Duodenal mucosa (tissue), 2 donors: ENCODE measurements at regions not wholly inside any gene's neighbourhood (a gene's known extent, or its start where the extent isn't known, plus 50 kb on each side); places are given as distances from the start of the nearest gene placed in this dataset.

Source experiments
- H3K27ac ChIP-seq: one replicate; pipeline ENCODE4 v1.7.0; 2013; ENCODE audit warnings: low read depth, low read length
- H3K27me3 ChIP-seq, 2 donors: one replicate each; pipeline ENCODE4 v1.7.0; 2013; ENCODE audit warnings: low read length in 2 of 2, control low read depth in 1 of 2; ENCODE audit not compliant: insufficient read depth in 2 of 2, control insufficient read depth in 1 of 2
- H3K36me3 ChIP-seq, 2 donors: one replicate each; pipeline ENCODE4 v1.7.0; 2013; ENCODE audit warnings: low read length in 2 of 2, control low read depth in 1 of 2; ENCODE audit not compliant: insufficient read depth in 2 of 2, control insufficient read depth in 1 of 2
- H3K4me1 ChIP-seq, 2 donors: one replicate each; pipeline ENCODE4 v1.7.0; 2013; ENCODE audit warnings: low read length in 2 of 2, control low read depth in 1 of 2; ENCODE audit not compliant: insufficient read depth in 2 of 2, control insufficient read depth in 1 of 2
- H3K4me3 ChIP-seq, 2 donors: one replicate each; pipeline ENCODE4 v1.7.0; 2013; ENCODE audit warnings: low read length in 2 of 2, low read depth in 1 of 2
- H3K9ac ChIP-seq, 2 donors: one replicate each; pipeline ENCODE4 v1.7.0; 2013; ENCODE audit warnings: low read length in 2 of 2, low read depth in 1 of 2
- H3K9me3 ChIP-seq, 2 donors: one replicate each; pipeline ENCODE4 v1.7.0; 2013; ENCODE audit warnings: low read length in 2 of 2, control low read depth in 1 of 2; ENCODE audit not compliant: control insufficient read depth in 1 of 2

GRCh38 chr6:22732176-22732970, 163.0 kb downstream of the HDGFL1 start:
- no peaks in the 10 kb centered on the region for H3K9me3 ChIP-seq
- H3K4me1 ChIP-seq = no peaks in the 10 kb centered on the region
- H3K27me3 ChIP-seq = no peaks in the 10 kb centered on the region
- H3K9ac ChIP-seq = no peak overlapping the region
- no peaks in the 10 kb centered on the region for H3K36me3 ChIP-seq
- no peak overlapping the region for H3K27ac ChIP-seq
- H3K4me3 ChIP-seq = no peak overlapping the region

- no peak overlapping the region for H3K9ac ChIP-seq
- H3K9me3 ChIP-seq = no peaks in the 10 kb centered on the region
- no peak overlapping the region for H3K27ac ChIP-seq
- H3K27me3 ChIP-seq = no peaks in the 10 kb centered on the region
- no peaks in the 10 kb centered on the region for H3K4me1 ChIP-seq
- H3K4me3 ChIP-seq = no peak overlapping the region
- no peaks in the 10 kb centered on the region for H3K36me3 ChIP-seq
These were observed 167.4 kb downstream of the HDGFL1 start for GRCh38 chr6:22736740-22737139.

- Histone ChIP-seq H3K36me3 (no peaks in the 10 kb centered on the region), H3K9ac (no peak overlapping the region), H3K27ac (no peak overlapping the region), H3K9me3 (no peaks in the 10 kb centered on the region), H3K4me3 (no peak overlapping the region), H3K27me3 (no peaks in the 10 kb centered on the region), H3K4me1 (no peaks in the 10 kb centered on the region)
These were observed 168.0 kb downstream of the HDGFL1 start for GRCh38 chr6:22737331-22737730.

- Histone ChIP-seq H3K27ac (no peak overlapping the region), H3K36me3 (no peaks in the 10 kb centered on the region), H3K9me3 (no peaks in the 10 kb centered on the region), H3K9ac (no peak overlapping the region), H3K27me3 (no peaks in the 10 kb centered on the region), H3K4me3 (no peak overlapping the region), H3K4me1 (no peaks in the 10 kb centered on the region)
These were observed 168.8 kb downstream of the HDGFL1 start for GRCh38 chr6:22738194-22738593.

- Histone ChIP-seq H3K27ac (no peak overlapping the region), H3K27me3 (no peaks in the 10 kb centered on the region), H3K9ac (no peak overlapping the region), H3K4me1 (no peaks in the 10 kb centered on the region), H3K4me3 (no peak overlapping the region), H3K36me3 (no peaks in the 10 kb centered on the region), H3K9me3 (no peaks in the 10 kb centered on the region)
These were observed 178.2 kb downstream of the HDGFL1 start for GRCh38 chr6:22747571-22747970.

- Histone ChIP-seq H3K27me3 (no peaks in the 10 kb centered on the region), H3K27ac (no peak overlapping the region), H3K4me3 (no peak overlapping the region), H3K9me3 (no peaks in the 10 kb centered on the region), H3K36me3 (no peaks in the 10 kb centered on the region), H3K9ac (no peak overlapping the region), H3K4me1 (no peaks in the 10 kb centered on the region)
These were observed 179.3 kb downstream of the HDGFL1 start for GRCh38 chr6:22748681-22749080.

GRCh38 chr6:22749696-22750095, 180.3 kb downstream of the HDGFL1 start:
- H3K36me3 ChIP-seq = no peaks in the 10 kb centered on the region
- H3K27ac ChIP-seq = no peak overlapping the region
- H3K9me3 ChIP-seq = no peaks in the 10 kb centered on the region
- H3K27me3 ChIP-seq = no peaks in the 10 kb centered on the region
- H3K4me1 ChIP-seq = no peaks in the 10 kb centered on the region
- H3K4me3 ChIP-seq = no peak overlapping the region
- H3K9ac ChIP-seq = no peak overlapping the region

GRCh38 chr6:22751223-22751622, 181.9 kb downstream of the HDGFL1 start:
- Histone ChIP-seq H3K4me3 (no peak overlapping the region), H3K9ac (no peak overlapping the region), H3K9me3 (no peaks in the 10 kb centered on the region), H3K27ac (no peak overlapping the region), H3K27me3 (no peaks in the 10 kb centered on the region), H3K36me3 (no peaks in the 10 kb centered on the region), H3K4me1 (no peaks in the 10 kb centered on the region)

- Histone ChIP-seq H3K4me3 (no peak overlapping the region), H3K27ac (no peak overlapping the region), H3K4me1 (no peaks in the 10 kb centered on the region), H3K36me3 (no peaks in the 10 kb centered on the region), H3K9ac (no peak overlapping the region), H3K9me3 (no peaks in the 10 kb centered on the region), H3K27me3 (no peaks in the 10 kb centered on the region)
These were observed 183.2 kb downstream of the HDGFL1 start for GRCh38 chr6:22752522-22752921.

- Histone ChIP-seq H3K27me3 (no peaks in the 10 kb centered on the region), H3K4me1 (no peaks in the 10 kb centered on the region), H3K9ac (no peak overlapping the region), H3K9me3 (no peaks in the 10 kb centered on the region), H3K27ac (no peak overlapping the region), H3K4me3 (no peak overlapping the region), H3K36me3 (no peaks in the 10 kb centered on the region)
These were observed 184.7 kb downstream of the HDGFL1 start for GRCh38 chr6:22754061-22754460.
